Gastroesophageal sphincter (tissue), 3 donors: ENCODE measurements at regions not wholly inside any gene's neighbourhood (a gene's known extent, or its start where the extent isn't known, plus 50 kb on each side); places are given as distances from the start of the nearest gene placed in this dataset.

Experiments used
- EP300 ChIP-seq: sonication (generic); formaldehyde crosslinking; IDR thresholded peaks from one replicate; pipeline ENCODE4 v1.6.1; 2017; ENCODE audit warnings: antibody characterized with exemption, mild to moderate bottlenecking
- POLR2A ChIP-seq, 2 donors: fragments of 450-650 bp; IDR thresholded peaks; one replicate each; pipeline ENCODE4 v1.6.1; 2017; ENCODE audit warnings: antibody characterized with exemption in 2 of 2, mild to moderate bottlenecking in 2 of 2, moderate library complexity in 1 of 2
- POLR2AphosphoS5 ChIP-seq: sonication (generic); formaldehyde crosslinking; IDR thresholded peaks from one replicate; pipeline ENCODE4 v1.6.1; 2017; ENCODE audit warnings: antibody characterized with exemption
- TF ChIP-seq, protein P1 (sequence below), 4 experiments: fragments of 200-600 bp in 2 of 4; fragments of 450-650 bp in 2 of 4; sonication (generic) in 1 of 4; IDR thresholded peaks; one replicate each; pipeline ENCODE4 v1.5.1; 2017 to 2019; ENCODE audit warnings: antibody characterized with exemption in 4 of 4, mild to moderate bottlenecking in 2 of 4, moderate library complexity in 2 of 4

GRCh38 chr6:111975466-111975865, 78.4 kb upstream of the CCN6 start:
- TF ChIP-seq, protein P1, sequence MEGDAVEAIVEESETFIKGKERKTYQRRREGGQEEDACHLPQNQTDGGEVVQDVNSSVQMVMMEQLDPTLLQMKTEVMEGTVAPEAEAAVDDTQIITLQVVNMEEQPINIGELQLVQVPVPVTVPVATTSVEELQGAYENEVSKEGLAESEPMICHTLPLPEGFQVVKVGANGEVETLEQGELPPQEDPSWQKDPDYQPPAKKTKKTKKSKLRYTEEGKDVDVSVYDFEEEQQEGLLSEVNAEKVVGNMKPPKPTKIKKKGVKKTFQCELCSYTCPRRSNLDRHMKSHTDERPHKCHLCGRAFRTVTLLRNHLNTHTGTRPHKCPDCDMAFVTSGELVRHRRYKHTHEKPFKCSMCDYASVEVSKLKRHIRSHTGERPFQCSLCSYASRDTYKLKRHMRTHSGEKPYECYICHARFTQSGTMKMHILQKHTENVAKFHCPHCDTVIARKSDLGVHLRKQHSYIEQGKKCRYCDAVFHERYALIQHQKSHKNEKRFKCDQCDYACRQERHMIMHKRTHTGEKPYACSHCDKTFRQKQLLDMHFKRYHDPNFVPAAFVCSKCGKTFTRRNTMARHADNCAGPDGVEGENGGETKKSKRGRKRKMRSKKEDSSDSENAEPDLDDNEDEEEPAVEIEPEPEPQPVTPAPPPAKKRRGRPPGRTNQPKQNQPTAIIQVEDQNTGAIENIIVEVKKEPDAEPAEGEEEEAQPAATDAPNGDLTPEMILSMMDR (IDR thresholded peaks at IDR 0.05) = no peak
- TF ChIP-seq POLR2A (IDR thresholded peaks at IDR 0.05) (no peak), EP300 (no peak), POLR2AphosphoS5 (no peak)
